ENCODE measurements at regions not wholly inside any gene's neighbourhood (a gene's known extent, or its start where the extent isn't known, plus 50 kb on each side); places are given as distances from the start of the nearest gene placed in this dataset.

- TF ChIP-seq POLR2A (IDR thresholded peaks at IDR 0.05) = no peak
- no peak for TF ChIP-seq EP300 (IDR thresholded peaks at IDR 0.05)
- TF ChIP-seq CTCF (IDR thresholded peaks at IDR 0.05) = no peak
Measured at GRCh38 chr7:131038153-131038552, 289.5 kb upstream of the MKLN1 start.

Data from tibial nerve (tissue), 4 donors.